ENCODE measurements at regions not wholly inside any gene's neighbourhood (a gene's known extent, or its start where the extent isn't known, plus 50 kb on each side); places are given as distances from the start of the nearest gene placed in this dataset.

DNA sequence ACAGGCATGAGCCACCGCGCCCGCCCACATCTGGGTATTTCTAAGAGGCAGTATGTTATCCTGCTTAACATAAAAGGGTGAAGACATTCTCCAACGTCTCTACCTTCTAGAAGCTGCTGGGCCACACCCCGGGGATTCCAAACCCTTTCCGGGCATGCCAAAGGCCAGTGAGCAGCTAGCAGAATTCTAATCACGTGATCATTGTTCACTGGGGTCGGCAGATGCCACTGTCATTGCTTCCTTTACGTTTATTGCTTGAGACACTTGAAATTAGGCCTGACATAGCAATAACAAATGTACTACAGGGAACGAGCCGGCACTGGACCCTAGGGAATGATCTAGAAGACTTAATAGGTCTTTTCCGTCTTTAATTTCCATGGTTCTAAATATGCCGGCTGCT is 141.2 kb upstream of the ZFHX3 start:
- DNase-seq (ENCODE audit: low spot score) = no peak

DNA sequence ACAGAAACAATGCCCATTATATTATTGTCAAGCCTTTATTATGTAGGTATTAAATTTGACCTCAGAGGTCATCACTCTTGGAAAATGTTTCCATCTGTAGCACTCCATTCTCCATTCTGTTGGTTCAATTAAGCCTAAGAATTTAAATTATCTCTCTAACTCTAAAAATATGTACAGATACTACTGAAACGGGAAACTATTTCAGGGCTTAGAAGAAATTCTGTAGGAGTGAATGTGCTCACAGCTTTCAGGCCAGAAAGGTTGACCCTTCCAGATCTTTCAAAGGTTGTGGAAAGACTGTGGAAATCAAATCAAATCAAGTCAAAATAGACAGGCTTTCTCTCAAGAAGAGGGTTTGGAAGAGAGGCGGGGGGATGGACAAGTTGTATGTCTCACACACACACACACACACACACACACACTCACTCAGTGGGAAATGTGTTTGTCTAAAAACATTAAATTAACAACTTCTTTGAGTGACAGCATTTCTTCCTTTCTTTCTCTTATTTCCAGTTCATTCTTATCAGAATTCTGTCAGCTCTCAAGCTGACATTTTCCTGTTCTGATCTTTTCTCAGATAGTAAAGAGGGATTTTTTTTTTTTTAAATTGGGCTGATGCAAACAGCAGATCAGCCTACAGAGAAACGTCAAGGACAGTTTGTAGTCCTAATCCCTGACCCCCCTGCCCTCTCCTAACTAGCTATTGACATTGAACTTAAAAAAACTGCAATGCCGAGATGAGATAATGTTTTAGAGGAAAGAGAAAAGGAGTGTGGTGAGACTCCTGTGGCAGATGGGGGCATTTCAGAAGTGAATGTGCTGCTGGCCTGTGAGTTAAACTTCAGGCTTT is 139.0 kb upstream of the ZFHX3 start:
- DNase-seq (ENCODE audit: low spot score) = no peak

DNA sequence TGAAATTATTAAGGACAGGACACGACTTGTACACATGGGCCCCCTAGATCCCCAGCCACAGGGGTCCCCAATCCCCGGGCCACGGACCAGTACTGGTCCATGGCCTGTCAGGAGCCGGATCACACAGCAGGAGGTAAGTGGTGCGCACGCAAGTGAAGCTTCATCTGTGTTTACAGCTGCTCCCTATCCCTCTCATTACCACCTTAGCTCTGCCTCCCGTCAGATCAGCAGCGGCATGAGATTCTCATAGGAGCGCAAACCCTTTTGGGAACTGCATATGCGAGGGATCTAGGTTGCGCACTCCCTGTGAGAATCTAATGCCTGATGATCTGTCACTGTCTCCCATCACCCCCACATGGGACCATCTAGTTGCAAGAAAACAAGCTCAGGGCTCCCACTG is 137.8 kb upstream of the ZFHX3 start:
- DNase-seq (ENCODE audit: low spot score) = no peak

DNA sequence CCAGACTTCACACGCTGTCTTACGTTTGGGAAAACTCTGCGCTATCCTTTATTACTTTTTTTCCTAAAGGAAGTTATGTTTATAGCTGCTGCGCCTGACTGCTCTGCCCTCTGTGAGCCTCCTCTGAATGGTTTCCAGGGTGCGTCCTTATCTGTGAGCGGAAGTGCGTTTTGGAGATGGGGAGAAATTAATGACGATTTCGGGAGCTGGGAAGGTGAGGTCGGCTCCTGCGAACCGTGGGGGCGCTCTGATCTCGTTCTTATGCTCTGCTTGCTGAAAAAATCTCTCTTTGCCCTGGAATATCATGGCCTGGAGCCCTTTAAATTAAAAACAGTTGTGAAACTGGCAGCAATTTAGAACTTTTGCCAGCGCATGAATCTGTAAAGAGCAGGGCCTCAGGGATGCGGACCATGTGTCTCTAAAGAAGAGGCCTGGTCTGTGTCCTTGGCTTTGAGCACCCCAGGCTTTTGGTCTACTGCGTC is 135.7 kb upstream of the ZFHX3 start:
- DNase-seq (ENCODE audit: low spot score) = no peak

DNA sequence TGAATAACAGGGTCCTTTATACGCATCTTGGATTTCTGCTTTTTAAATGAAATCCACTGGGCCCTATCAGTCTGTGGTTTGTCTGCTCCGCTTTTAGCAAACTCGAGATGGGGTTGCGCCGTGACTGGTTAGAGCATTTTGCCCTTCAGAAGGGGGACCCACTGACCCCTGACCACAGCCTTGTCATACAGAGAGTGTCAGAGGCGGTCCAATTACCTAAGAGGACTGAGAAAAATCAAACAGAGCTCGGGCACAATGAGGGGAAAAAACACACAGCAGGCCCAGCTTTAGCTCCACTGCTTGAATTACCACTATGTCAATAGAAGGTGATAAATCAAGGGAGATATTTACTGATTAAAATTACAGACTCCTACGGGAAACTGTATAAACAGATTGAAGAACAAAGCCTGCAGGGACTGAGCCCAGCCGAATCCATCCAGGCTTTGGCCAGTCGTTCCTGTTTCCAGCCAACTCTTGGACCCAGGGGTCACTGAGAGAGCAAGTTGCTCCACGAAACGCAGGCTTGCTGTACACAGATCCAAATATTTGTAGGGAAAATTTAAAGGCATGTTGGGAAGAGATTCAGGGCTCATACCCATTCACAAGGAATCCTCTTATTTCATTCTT is 131.9 kb upstream of the ZFHX3 start:
- DNase-seq (ENCODE audit: low spot score) = no peak

DNA sequence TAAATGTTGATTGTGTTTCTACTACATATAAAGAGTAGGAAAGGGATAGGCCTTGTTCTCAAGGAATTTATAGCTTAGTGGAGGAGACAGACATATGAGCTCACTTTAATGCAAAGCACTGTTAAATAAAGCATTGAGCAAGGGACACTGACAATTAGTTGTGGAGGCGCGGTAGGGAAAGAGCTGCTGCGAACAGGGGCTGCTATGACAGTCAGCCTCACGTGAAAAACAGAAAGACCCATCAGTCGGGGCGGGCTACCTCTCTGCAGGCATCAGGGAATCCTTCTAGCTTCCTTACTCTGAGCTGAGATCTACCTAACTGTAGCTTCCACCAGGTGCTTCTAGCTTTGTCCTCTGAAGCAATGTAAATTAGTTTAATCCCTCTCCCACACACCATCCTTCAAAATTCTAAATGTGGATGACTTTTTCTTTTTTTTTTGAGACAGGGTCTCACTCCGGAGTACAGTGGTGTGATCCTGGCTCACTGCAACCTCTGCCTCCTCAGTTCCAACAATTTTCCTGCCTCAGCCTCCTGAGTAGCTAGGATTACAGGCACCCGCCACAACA is 129.9 kb upstream of the ZFHX3 start:
- no peak for DNase-seq (ENCODE audit: low spot score)

DNA sequence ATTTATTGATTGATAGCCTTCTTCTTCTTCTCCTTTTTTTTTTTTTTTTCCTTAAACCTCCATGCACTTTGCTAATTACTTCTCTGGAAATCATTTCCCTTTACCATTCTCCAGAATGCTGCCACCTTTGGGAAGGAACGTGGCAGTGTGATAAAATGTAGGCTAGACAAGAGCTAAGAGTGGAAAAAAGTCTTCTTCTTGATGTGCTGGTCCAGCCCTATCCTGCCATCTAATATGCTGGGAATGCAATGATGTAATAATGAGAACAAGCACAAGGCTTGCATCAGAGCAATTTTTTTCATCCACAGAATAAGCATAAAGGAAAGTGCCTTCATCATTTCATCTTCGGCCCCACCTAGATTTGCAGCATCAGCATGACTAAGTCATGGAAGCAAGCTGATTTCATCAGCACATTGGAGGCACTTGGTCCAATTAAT is 128.7 kb upstream of the ZFHX3 start:
- DNase-seq (ENCODE audit: low spot score) = no peak

DNA sequence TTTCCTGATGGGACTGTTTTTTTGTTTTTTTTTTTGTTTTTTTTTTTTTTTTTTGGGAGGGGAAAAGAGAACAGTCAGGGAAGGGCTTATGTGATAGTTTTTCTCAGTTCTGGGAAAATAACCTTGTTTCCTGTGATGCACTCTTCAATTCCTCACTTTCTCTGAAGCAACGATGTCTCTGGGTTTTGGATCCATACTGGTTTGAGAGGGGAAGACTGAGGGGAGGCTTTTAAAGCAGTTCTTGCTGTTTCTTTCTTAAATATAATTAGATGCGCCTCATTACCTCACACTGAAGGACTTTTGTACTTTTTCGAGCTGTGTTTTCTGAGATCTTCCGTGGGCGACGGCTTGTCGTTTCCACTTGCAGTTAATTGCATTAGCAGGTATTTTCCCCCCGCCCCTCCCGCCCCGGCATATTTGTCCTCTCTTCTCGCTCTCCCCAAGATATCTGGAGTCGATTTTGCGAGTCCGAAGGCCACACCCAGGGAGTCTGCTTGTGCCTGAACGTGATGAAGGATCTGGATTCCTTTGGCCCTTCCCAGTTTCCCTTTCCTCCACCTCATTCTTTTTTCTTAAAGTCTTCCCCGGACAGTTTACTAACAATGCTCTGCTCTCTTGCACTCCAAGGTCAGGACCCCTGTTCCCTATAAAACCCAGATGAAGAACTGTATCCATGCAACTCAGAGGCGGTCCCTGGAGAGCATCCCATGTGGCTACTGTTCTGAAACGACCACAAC is 125.2 kb upstream of the ZFHX3 start:
- no peak for DNase-seq (ENCODE audit: low spot score)

DNA sequence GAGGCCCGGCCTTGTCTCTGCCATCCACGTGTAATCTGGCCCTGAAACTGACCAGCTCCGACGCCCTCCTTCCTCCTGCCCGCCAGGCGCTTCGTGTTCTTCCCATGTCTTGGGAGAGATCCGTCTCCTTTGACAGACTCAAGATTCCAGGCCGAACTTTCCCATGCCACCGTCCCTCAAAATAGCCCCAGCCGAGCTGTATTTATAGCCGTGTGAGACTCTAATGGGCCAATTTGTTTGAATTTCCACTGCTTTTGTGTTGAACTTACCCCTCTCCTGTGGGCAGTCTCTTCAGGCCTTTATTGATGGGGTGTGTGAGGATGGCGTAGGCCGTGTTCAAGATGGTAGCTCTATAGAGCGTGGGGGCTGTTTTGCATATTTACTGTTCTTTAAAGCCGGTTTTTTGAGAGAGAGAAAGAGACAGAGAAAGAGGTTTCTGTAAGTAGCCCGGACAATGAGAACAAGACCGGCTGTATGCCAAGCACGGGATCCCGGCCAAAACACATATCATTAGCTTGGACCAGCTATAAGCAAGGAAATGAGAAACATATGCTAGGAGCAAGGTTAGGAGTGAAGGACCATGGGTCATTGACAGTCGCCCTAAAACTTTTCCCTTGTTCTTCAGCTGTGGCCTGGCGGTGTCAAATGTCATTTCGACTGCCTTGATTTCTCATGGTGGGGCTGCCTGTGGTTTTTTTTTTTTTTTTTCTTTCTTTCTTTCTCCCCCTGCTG is 124.5 kb upstream of the ZFHX3 start:
- peak; percentile 48 for DNase-seq (ENCODE audit: low spot score)

DNA sequence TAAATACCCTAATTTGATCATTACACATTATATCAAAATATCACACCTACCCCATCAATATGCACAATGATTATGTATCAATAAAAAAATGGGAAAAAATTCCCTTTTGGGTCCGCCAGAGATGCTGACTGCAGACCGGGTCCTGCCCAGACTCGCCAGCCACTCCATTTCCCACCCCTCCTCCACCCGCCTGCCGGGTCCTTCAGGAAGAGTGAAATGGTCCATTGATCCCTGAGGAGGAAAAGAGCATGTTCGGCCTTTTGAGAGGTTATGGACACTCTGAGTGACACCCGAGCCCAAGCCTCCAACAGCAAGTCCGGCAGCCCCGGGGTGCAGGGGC is 123.9 kb upstream of the ZFHX3 start:
- peak; percentile 51 for DNase-seq (ENCODE audit: low spot score)

DNA sequence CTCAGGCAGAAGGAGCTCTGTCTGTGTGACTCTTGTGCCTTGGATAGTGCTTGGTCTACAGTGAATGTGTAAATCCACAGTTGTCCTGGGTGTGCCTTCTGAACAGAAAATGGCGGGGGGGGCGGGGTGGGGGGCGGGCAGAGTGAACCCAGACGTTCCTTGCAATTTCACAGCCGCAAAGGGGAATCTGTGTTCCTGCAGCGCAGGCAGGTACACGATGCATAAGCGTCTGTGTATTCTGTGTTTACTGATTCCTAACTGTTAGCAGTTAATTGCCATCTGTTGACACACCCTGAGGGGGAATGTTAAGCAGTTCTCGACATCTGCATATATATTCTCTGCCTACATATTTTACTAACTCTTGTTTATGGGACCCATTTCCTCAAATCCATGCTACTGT is 123.5 kb upstream of the ZFHX3 start:
- no peak for DNase-seq (ENCODE audit: low spot score)

DNA sequence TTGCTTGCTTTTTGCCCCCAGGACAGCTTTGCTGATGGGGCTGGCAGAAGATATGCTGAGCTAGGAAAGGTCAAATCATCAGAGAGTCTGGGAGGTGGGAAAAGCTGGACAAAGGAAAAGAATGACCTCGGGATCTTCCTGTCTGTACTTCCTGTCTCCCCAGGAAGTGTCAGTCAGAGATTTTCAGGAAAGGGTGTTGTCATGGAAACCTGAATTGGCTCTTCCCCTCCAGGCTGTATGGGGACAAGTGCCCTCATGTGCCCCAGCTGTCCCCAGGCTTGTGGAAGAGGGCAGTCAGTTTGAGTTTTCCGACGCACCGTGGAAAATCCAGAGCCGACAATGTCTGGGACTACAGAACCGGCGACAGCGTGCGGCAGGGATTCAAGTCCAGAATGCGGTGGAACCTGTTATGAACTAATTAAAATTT is 122.7 kb upstream of the ZFHX3 start:
- peak; percentile 51 for DNase-seq (ENCODE audit: low spot score)

DNA sequence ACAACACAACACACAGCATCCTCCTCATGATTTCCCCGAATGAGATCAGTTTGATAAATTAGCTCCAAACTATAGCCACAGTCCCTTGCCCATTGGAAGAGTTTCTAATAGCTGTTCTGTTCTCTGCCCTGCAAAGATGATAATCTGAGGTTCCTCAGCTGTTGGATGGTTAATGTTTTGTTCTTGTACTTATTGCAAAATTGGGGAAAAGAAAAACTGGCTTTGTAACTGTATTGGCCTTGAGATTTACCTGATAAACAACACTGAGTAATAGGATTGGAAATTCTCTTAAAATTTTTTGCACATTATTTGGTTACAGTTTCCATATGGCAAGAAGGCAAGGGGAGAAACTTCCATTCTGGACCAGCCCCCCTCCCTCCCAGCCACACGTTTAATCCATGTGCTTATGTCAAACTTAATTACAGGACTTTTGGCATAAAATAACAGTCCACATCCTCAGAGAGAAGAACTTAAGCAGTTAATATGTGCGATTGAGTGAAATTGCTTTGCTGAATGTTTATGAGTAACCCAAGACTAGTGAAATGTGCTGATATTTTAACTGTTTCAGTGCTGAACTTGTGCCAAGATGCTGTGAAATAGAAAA is 119.1 kb upstream of the ZFHX3 start:
- no peak for DNase-seq (ENCODE audit: low spot score)

DNA sequence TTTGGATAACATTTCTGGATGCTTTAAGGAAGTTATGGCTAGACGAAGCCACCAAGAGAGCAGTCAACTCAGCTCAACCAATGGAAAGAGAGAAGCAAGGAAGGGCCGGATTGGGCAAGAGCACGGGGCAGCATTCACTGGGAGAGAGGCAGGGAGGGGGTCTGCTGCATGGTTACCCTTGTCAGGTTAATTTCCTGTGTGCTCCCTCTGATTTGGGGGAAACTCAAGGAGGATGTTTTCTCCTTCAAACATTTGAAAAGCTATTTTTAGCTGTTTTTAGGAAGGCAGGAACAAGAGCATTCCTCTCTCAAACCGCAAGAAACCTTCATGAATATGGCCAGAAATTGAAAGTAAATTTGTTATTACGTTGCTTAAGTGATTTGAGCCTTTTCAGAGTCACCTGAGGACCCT is 118.5 kb upstream of the ZFHX3 start:
- DNase-seq (ENCODE audit: low spot score) = no peak

DNA sequence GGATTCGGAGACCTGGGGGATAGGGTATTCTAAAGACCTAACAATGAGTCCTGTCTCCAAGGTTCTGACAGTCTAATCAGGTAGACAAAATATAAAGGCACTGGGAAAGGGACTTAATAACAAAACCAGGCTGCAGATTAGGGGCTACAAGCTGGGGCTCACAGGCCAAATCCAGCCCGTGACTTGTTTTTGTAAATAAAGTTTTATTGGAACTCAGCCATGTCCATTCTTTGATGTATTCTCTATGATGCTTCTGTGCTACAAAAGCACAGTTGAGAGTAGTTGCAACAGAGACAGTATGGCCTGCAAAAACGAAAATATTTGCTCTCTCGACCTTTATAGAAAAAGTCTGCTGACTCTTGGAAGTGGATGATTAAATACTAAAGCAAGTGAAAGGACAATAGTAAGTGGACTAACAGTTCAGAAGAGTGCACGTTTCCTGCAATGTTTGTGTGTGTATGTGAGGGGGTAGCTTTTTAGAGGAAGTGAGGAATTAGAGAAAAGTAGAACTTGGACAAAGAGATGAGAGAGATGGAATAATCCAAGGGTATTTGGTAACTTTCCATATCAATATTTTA is 115.4 kb upstream of the ZFHX3 start:
- DNase-seq (ENCODE audit: low spot score) = no peak

DNA sequence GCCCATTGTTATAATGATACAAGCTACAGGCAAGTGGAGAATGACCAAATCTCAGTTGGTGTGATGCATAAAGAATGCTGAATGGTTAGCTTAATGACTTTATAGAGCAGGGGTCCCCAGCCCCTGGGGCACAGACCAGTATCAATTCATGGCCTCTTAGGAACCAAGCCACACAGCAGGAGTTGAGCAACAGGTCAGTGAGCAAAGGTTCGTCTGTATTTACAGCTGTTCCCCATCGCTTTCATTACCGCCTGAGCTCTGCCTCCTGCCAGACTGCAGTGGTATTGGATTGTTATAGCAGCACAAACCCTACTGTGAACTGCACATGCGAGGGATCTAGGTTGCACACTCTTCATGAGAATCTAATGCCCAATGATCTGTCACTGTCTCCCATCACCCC is 114.0 kb upstream of the ZFHX3 start:
- no peak for DNase-seq (ENCODE audit: low spot score)

DNA sequence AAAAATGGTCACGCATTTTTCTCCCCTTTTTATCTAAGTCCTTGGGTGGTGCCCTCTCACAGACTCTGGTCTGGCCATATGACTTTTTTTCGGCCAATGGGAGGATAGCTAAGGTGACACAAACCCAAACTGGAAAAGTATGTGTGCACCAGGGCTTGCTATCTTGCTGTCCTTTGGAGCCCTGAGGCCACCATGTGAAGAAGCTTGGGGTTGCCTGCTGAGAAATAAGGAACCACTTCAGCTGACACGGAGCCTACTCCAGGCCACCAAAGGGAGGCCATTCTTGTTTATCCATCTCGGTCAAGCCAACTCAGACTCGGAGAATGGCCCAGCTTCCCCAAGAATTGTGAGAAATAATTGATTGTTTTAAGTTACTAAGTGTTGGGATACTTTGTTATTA is 111.4 kb upstream of the ZFHX3 start:
- no peak for DNase-seq (ENCODE audit: low spot score)

DNA sequence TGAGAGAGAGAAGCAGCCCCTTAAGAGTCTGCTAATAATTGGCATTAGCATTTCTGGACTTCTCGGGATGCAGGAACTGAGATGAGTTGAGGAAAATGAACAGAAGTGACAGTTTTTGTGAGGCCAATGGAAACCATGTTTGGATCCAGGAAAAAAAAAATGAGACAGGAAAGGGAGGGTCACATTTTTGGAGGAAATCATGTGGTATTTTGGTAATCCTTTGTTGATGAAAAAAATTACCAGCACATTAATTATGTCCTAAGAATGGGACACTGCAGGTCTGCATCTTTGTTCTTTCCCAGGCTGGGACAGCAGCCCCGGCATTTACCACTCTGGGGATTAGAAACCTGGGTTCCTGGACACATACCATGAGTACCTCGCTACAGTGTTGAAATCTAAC is 109.9 kb upstream of the ZFHX3 start:
- DNase-seq (ENCODE audit: low spot score) = no peak

DNA sequence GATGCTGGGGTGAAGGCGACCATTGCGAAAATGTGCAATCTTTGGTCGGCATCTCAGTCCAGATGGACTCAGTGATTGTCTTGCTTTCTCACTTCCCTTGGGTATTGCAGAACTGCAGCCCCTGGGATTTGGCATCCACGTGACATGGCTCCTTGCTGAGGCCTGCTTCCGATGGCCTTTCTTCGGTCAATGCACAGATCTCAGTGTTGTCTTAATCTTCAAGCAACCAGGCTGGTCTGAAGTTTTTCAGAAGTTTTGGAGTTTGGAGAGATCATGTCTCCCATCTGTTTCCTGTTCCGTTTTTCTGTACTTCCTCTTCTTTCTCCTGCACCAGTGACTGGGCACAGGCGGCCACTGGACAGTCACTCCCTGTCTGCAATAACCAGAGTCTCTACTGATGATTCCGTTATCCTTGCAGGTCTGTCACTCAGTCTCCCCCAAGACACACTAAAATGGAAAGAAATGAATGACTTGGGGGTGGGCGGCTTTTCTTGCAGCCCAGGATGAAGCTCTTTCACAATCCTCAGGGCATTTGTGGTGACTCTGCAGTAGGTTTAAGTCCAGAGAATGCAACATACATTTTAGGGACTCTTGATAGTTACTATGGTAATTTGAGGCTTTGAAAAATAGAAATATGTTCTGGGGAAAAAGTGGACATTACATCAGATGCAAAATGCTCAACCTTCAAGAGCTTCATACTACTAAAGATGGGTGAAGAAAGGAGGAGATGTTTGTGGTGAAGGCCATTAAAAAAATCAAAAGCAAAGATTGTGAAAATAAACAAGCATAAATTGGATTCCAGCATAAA is 106.3 kb upstream of the ZFHX3 start:
- DNase-seq (ENCODE audit: low spot score) = no peak

DNA sequence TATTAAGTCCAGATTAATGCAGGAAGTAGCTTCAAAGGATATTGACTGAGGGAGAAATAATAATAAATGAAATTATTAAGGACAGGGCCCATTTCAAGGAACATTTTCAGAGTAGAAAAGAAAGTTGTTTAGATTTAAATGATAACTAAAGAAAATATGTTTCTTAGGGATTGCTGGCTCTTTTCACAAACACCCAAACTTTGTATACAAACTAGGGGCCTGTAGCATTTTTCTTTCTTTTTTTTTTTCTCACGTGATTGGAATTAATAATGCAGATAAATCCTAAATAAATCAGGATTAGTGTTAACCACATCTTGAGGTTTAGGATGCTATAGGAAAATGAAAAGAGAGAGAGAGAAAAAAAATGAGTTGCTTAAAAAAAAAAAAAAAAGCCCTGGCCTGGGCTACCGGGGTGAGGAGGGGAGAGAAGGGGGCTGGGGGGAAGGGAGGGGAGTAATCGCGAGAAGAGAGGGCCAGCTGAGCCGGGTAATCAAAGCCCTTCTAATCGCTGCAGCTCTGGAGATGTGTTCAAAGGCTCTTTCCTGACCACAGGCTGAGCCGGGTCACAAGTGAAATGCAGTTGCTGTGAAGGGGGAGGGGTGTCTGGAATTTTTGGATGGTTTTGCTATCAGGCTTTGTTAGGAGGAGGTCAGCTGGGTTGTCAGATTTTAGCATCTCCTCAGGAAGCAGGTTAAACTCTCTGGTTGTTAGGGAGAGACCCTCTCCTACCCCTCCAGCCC is 104.6 kb upstream of the ZFHX3 start:
- peak; percentile 86 for DNase-seq (ENCODE audit: low spot score)

Measured in ecto neural progenitor cell (in vitro differentiated cells).